Stimulated activated CD8-positive, alpha-beta memory T cell treated with anti-CD3 and anti-CD28 coated beads, Interleukin-15, amount 100 ng/mL, for 1 hour (primary cell): ENCODE measurements at regions not wholly inside any gene's neighbourhood (a gene's known extent, or its start where the extent isn't known, plus 50 kb on each side); places are given as distances from the start of the nearest gene placed in this dataset.

ENCODE experiments used
- DNase-seq: peaks from one replicate; pipeline ENCODE4 v3.0.0-alpha.2; 2020; ENCODE audit warnings: low read depth

GRCh38 chr14:53516261-53516774 lies 363.2 kb upstream of the DDHD1 start:
- DNase-seq, result no peak

- DNase-seq, result no peak
Measured at GRCh38 chr14:53515276-53515675, 362.2 kb upstream of the DDHD1 start.

- DNase-seq, result no peak
Measured at GRCh38 chr14:53514197-53514596, 361.1 kb upstream of the DDHD1 start.

- DNase-seq, result no peak
Measured at GRCh38 chr14:53510281-53510912, 357.3 kb upstream of the DDHD1 start.

GRCh38 chr14:53509276-53510244 lies 356.4 kb upstream of the DDHD1 start:
- no peak for DNase-seq

- no peak for DNase-seq
Measured at GRCh38 chr14:53501361-53502211, 348.5 kb upstream of the DDHD1 start.

- DNase-seq, result no peak
Measured at GRCh38 chr14:53500191-53500590, 347.1 kb upstream of the DDHD1 start.

- DNase-seq, result no peak
Measured at GRCh38 chr14:53496668-53497067, 343.5 kb upstream of the DDHD1 start.

- no peak for DNase-seq
Measured at GRCh38 chr14:53495846-53496343, 342.8 kb upstream of the DDHD1 start.

GRCh38 chr14:53494587-53494986 lies 341.5 kb upstream of the DDHD1 start:
- no peak for DNase-seq

- no peak for DNase-seq
Measured at GRCh38 chr14:53493860-53494259, 340.7 kb upstream of the DDHD1 start.

- no peak for DNase-seq
Measured at GRCh38 chr14:53493320-53493719, 340.2 kb upstream of the DDHD1 start.

GRCh38 chr14:53491884-53492277 lies 338.8 kb upstream of the DDHD1 start:
- DNase-seq, result no peak

GRCh38 chr14:53491256-53491883 lies 338.2 kb upstream of the DDHD1 start:
- DNase-seq, result no peak

GRCh38 chr14:53478174-53478573 lies 325.1 kb upstream of the DDHD1 start:
- DNase-seq, result no peak

GRCh38 chr14:53473480-53473879 lies 320.4 kb upstream of the DDHD1 start:
- no peak for DNase-seq

- no peak for DNase-seq
Measured at GRCh38 chr14:53472306-53472705, 319.2 kb upstream of the DDHD1 start.

GRCh38 chr14:53470351-53471043 lies 317.4 kb upstream of the DDHD1 start:
- DNase-seq, result no peak

- no peak for DNase-seq
Measured at GRCh38 chr14:53468876-53469275, 315.8 kb upstream of the DDHD1 start.

- no peak for DNase-seq
Measured at GRCh38 chr14:53464376-53464775, 311.3 kb upstream of the DDHD1 start.
